SK-N-SH (cell line): ENCODE measurements at regions not wholly inside any gene's neighbourhood (a gene's known extent, or its start where the extent isn't known, plus 50 kb on each side); places are given as distances from the start of the nearest gene placed in this dataset.

Source experiments
- FOXM1 ChIP-seq: IDR thresholded peaks from 2 replicates; pipeline ENCODE4 v1.4.0; 2012; ENCODE audit warnings: low read depth, mild to moderate bottlenecking
- GABPA ChIP-seq: IDR thresholded peaks from 2 replicates; pipeline ENCODE4 v1.4.0; 2012; ENCODE audit warnings: low read depth, mild to moderate bottlenecking
- MEF2A ChIP-seq: IDR thresholded peaks from 2 replicates; pipeline ENCODE4 v1.4.0; 2012; ENCODE audit warnings: low read depth, borderline replicate concordance
- PBX3 ChIP-seq: IDR thresholded peaks from 2 replicates; pipeline ENCODE4; 2012
- SMC3 ChIP-seq: IDR thresholded peaks from 2 replicates; pipeline ENCODE4 v1.6.1; 2012; ENCODE audit warnings: low read depth, low read length, improper control_type of control experiment
- TAF1 ChIP-seq: IDR thresholded peaks from 2 replicates; pipeline ENCODE4 v1.6.1; 2012; ENCODE audit warnings: low read depth, mild to moderate bottlenecking, low read length, moderate library complexity, borderline replicate concordance
- TEAD4 ChIP-seq: IDR thresholded peaks from 2 replicates; pipeline ENCODE4 v1.4.0; 2012; ENCODE audit warnings: mild to moderate bottlenecking, borderline replicate concordance; ENCODE audit not compliant: insufficient read depth
- ZBTB33 ChIP-seq: IDR thresholded peaks from 2 replicates; pipeline ENCODE4 v1.4.0; 2012; ENCODE audit warnings: low read depth, borderline replicate concordance
- TF ChIP-seq, protein P1 (sequence below): fragments of 200-600 bp; sonication (generic); IDR thresholded peaks from 2 replicates; pipeline ENCODE4 v1.6.1; 2017; ENCODE audit warnings: antibody characterized with exemption, mild to moderate bottlenecking, moderate library complexity

- TF ChIP-seq SMC3 (no peak), TEAD4 (no peak), MEF2A (no peak), PBX3 (no peak), GABPA (no peak), TAF1 (no peak), FOXM1 (no peak), ZBTB33 (no peak)
- TF ChIP-seq, protein P1, sequence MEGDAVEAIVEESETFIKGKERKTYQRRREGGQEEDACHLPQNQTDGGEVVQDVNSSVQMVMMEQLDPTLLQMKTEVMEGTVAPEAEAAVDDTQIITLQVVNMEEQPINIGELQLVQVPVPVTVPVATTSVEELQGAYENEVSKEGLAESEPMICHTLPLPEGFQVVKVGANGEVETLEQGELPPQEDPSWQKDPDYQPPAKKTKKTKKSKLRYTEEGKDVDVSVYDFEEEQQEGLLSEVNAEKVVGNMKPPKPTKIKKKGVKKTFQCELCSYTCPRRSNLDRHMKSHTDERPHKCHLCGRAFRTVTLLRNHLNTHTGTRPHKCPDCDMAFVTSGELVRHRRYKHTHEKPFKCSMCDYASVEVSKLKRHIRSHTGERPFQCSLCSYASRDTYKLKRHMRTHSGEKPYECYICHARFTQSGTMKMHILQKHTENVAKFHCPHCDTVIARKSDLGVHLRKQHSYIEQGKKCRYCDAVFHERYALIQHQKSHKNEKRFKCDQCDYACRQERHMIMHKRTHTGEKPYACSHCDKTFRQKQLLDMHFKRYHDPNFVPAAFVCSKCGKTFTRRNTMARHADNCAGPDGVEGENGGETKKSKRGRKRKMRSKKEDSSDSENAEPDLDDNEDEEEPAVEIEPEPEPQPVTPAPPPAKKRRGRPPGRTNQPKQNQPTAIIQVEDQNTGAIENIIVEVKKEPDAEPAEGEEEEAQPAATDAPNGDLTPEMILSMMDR, result no peak
These were observed 290.9 kb downstream of the HS3ST3A1 start for GRCh38 chr17:13310858-13311257.
